NCI-H1694 (cell line): ENCODE measurements at regions not wholly inside any gene's neighbourhood (a gene's known extent, or its start where the extent isn't known, plus 50 kb on each side); places are given as distances from the start of the nearest gene placed in this dataset.
"Not testable (repeated sequence)": the region's sequence is repeated elsewhere in the genome, so short reads cannot be mapped to it uniquely, and the experiment has no call there.

Source experiments
- DNase-seq: peaks from one replicate; lab custom pipeline; 2025; lab: John Stamatoyannopoulos, UW

- no peak for DNase-seq
These were observed 191.1 kb downstream of the WNT5A start for GRCh38 chr3:55296030-55296429.

- no peak for DNase-seq
These were observed 192.5 kb downstream of the WNT5A start for GRCh38 chr3:55294557-55294956.

- no peak for DNase-seq
These were observed 194.7 kb downstream of the WNT5A start for GRCh38 chr3:55292360-55292759.

- no peak for DNase-seq
These were observed 198.4 kb downstream of the WNT5A start for GRCh38 chr3:55288657-55289056.

GRCh38 chr3:55286693-55287092, 200.4 kb downstream of the WNT5A start:
- no peak for DNase-seq

GRCh38 chr3:55285156-55285555, 201.9 kb downstream of the WNT5A start:
- no peak for DNase-seq

- DNase-seq: no peak
These were observed 203.6 kb downstream of the WNT5A start for GRCh38 chr3:55283441-55283925.

GRCh38 chr3:55282994-55283393, 204.1 kb downstream of the WNT5A start:
- no peak for DNase-seq

GRCh38 chr3:55272031-55272645, 215.0 kb downstream of the WNT5A start:
- no peak for DNase-seq

GRCh38 chr3:55271549-55271948, 215.6 kb downstream of the WNT5A start:
- DNase-seq: no peak

- no peak for DNase-seq
These were observed 216.1 kb downstream of the WNT5A start for GRCh38 chr3:55270976-55271375.

- no peak for DNase-seq
These were observed 217.5 kb downstream of the WNT5A start for GRCh38 chr3:55269636-55270035.

- DNase-seq: no peak
These were observed 218.0 kb downstream of the WNT5A start for GRCh38 chr3:55269096-55269495.

- DNase-seq: no peak
These were observed 219.7 kb downstream of the WNT5A start for GRCh38 chr3:55267206-55267930.

- DNase-seq: no peak
These were observed 222.2 kb downstream of the WNT5A start for GRCh38 chr3:55264919-55265318.

GRCh38 chr3:55252921-55253320, 234.2 kb downstream of the WNT5A start:
- no peak for DNase-seq

GRCh38 chr3:55249156-55249555, 237.9 kb downstream of the WNT5A start:
- DNase-seq: not testable (repeated sequence)

- DNase-seq: no peak
These were observed 239.4 kb downstream of the WNT5A start for GRCh38 chr3:55247666-55248065.

GRCh38 chr3:55246033-55246432, 241.1 kb downstream of the WNT5A start:
- no peak for DNase-seq

- DNase-seq: no peak
These were observed 241.8 kb downstream of the WNT5A start for GRCh38 chr3:55245351-55245750.

GRCh38 chr3:55244247-55244646, 242.9 kb downstream of the WNT5A start:
- no peak for DNase-seq

GRCh38 chr3:55243678-55244077, 243.4 kb downstream of the WNT5A start:
- no peak for DNase-seq

GRCh38 chr3:55242921-55243320, 244.2 kb downstream of the WNT5A start:
- no peak for DNase-seq

- no peak for DNase-seq
These were observed 246.0 kb downstream of the WNT5A start for GRCh38 chr3:55241098-55241497.
